ENCODE measurements at regions not wholly inside any gene's neighbourhood (a gene's known extent, or its start where the extent isn't known, plus 50 kb on each side); places are given as distances from the start of the nearest gene placed in this dataset.

- TF ChIP-seq, protein P1, sequence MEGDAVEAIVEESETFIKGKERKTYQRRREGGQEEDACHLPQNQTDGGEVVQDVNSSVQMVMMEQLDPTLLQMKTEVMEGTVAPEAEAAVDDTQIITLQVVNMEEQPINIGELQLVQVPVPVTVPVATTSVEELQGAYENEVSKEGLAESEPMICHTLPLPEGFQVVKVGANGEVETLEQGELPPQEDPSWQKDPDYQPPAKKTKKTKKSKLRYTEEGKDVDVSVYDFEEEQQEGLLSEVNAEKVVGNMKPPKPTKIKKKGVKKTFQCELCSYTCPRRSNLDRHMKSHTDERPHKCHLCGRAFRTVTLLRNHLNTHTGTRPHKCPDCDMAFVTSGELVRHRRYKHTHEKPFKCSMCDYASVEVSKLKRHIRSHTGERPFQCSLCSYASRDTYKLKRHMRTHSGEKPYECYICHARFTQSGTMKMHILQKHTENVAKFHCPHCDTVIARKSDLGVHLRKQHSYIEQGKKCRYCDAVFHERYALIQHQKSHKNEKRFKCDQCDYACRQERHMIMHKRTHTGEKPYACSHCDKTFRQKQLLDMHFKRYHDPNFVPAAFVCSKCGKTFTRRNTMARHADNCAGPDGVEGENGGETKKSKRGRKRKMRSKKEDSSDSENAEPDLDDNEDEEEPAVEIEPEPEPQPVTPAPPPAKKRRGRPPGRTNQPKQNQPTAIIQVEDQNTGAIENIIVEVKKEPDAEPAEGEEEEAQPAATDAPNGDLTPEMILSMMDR (IDR thresholded peaks at IDR 0.05) = no peak
- TF ChIP-seq POLR2A (IDR thresholded peaks at IDR 0.05) (no peak), POLR2AphosphoS5 (IDR thresholded peaks at IDR 0.05) (no peak), EP300 (IDR thresholded peaks at IDR 0.05) (no peak)
Measured at GRCh38 chr12:124194264-124194892, 100.5 kb upstream of the RFLNA start.
